Testis (tissue), 2 donors: ENCODE measurements at regions not wholly inside any gene's neighbourhood (a gene's known extent, or its start where the extent isn't known, plus 50 kb on each side); places are given as distances from the start of the nearest gene placed in this dataset.

Experiments used
- DNase-seq: peaks from one replicate; pipeline ENCODE4 v3.0.0-alpha.2; 2019
- H3K27ac ChIP-seq, 2 donors: fragments of 200-600 bp; sonication (generic); one replicate each; pipeline ENCODE4 v1.5.1; 2019
- H3K27me3 ChIP-seq: fragments of 200-600 bp; sonication (generic); one replicate; pipeline ENCODE4 v1.5.1; 2019
- H3K36me3 ChIP-seq: fragments of 200-600 bp; sonication (generic); one replicate; pipeline ENCODE4 v1.5.1; 2017; ENCODE audit warnings: low read depth; ENCODE audit errors: missing control alignments
- H3K4me1 ChIP-seq: fragments of 200-600 bp; sonication (generic); one replicate; pipeline ENCODE4 v1.5.1; 2019
- H3K4me3 ChIP-seq, 2 donors: fragments of 200-600 bp; sonication (generic); one replicate each; pipeline ENCODE4 v1.5.1; 2017 to 2019
- H3K9me3 ChIP-seq: fragments of 200-600 bp; sonication (generic); one replicate; pipeline ENCODE4 v1.5.1; 2017
- POLR2A ChIP-seq: fragments of 450-650 bp; IDR thresholded peaks from one replicate; pipeline ENCODE4 v1.6.1; 2017; ENCODE audit warnings: antibody characterized with exemption, mild to moderate bottlenecking, moderate library complexity
- WGBS, 2 donors: methylation state at CpG; one replicate each; pipeline ENCODE4 v1.1.5; 2018; 5-methylcytosine and 5-hydroxymethylcytosine counted together
- intact Hi-C: fragments of 100-400 bp; cut with DNase I; formaldehyde crosslinking; loops from one replicate; pipeline ENCODE4 v1.15.1; 2023; ENCODE audit warnings: low total_unique reads
- TF ChIP-seq, protein P1 (sequence below), 3 experiments: fragments of 450-650 bp in 2 of 3; fragments of 200-600 bp in 1 of 3; sonication (generic) in 1 of 3; IDR thresholded peaks; one replicate each; pipeline ENCODE4 v1.5.1; 2016 to 2019; ENCODE audit warnings: antibody characterized with exemption in 3 of 3, mild to moderate bottlenecking in 2 of 3, moderate library complexity in 1 of 3

- no peak overlapping the region for H3K4me3 ChIP-seq
- no peak overlapping the region for H3K27ac ChIP-seq
- no peaks in the 10 kb centered on the region for H3K27me3 ChIP-seq
- H3K4me1 ChIP-seq = no peaks in the 10 kb centered on the region
- no peak for DNase-seq
- no peaks in the 10 kb centered on the region for H3K36me3 ChIP-seq
- 89 to 97% methylated on average over 2 of the region's 2 CpGs for WGBS, 2 donors
- TF ChIP-seq POLR2A = no peak
- TF ChIP-seq, protein P1, sequence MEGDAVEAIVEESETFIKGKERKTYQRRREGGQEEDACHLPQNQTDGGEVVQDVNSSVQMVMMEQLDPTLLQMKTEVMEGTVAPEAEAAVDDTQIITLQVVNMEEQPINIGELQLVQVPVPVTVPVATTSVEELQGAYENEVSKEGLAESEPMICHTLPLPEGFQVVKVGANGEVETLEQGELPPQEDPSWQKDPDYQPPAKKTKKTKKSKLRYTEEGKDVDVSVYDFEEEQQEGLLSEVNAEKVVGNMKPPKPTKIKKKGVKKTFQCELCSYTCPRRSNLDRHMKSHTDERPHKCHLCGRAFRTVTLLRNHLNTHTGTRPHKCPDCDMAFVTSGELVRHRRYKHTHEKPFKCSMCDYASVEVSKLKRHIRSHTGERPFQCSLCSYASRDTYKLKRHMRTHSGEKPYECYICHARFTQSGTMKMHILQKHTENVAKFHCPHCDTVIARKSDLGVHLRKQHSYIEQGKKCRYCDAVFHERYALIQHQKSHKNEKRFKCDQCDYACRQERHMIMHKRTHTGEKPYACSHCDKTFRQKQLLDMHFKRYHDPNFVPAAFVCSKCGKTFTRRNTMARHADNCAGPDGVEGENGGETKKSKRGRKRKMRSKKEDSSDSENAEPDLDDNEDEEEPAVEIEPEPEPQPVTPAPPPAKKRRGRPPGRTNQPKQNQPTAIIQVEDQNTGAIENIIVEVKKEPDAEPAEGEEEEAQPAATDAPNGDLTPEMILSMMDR (IDR thresholded peaks at IDR 0.05) = no peak
- H3K9me3 ChIP-seq = no peaks in the 10 kb centered on the region
- intact Hi-C loops = no loop called here
These were observed 247.7 kb upstream of the DMRT1 start for GRCh38 chr9:593809-594208.

- Histone ChIP-seq H3K9me3 (no peaks in the 10 kb centered on the region), H3K36me3 (no peaks in the 10 kb centered on the region), H3K27ac (no peak overlapping the region), H3K27me3 (no peaks in the 10 kb centered on the region), H3K4me1 (no peaks in the 10 kb centered on the region), H3K4me3 (no peak overlapping the region)
- DNase-seq = no peak
- intact Hi-C loops = no loop called here
- TF ChIP-seq POLR2A = no peak
- TF ChIP-seq, protein P1 (IDR thresholded peaks at IDR 0.05) = no peak
- 94 to 98% methylated on average over 2 of the region's 2 CpGs for WGBS, 2 donors
These were observed 244.8 kb upstream of the DMRT1 start for GRCh38 chr9:596703-597102.

- Histone ChIP-seq H3K9me3 (no peaks in the 10 kb centered on the region), H3K36me3 (no peaks in the 10 kb centered on the region), H3K27ac (no peak overlapping the region), H3K4me3 (no peak overlapping the region), H3K27me3 (no peaks in the 10 kb centered on the region), H3K4me1 (no peaks in the 10 kb centered on the region)
- WGBS, 2 donors = 97 to 98% methylated on average over 3 of the region's 3 CpGs
- no peak for TF ChIP-seq POLR2A
- TF ChIP-seq, protein P1 (IDR thresholded peaks at IDR 0.05) = no peak
- intact Hi-C loops = no loop called here
- DNase-seq = no peak
These were observed 241.5 kb upstream of the DMRT1 start for GRCh38 chr9:600006-600405.

DNA sequence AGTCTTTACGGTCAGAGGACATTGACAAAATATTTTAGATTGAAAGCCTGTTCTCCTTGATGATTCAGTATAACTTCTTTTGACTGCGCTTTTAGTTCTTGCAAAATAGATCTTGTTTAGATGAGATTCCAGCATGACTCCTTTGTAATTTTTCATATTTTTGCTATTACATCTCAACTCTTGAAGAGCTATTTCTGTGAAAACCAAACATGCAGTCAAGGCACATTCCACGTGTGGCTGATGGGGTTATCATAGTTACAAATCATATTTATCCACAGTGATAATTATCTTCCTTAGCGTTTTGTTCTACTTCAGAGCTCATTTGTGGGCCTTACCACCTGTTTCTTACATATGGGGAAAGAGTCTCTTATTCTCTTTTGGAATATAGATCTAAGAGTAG lies 238.8 kb upstream of the DMRT1 start:
- H3K36me3 ChIP-seq = no peaks in the 10 kb centered on the region
- H3K9me3 ChIP-seq = no peaks in the 10 kb centered on the region
- no peak overlapping the region for H3K4me3 ChIP-seq
- DNase-seq = no peak
- 72 to 81% methylated on average over 4 of the region's 4 CpGs for WGBS, 2 donors
- no peaks in the 10 kb centered on the region for H3K4me1 ChIP-seq
- H3K27me3 ChIP-seq = no peaks in the 10 kb centered on the region
- intact Hi-C loops = no loop called here
- no peak for TF ChIP-seq POLR2A
- TF ChIP-seq, protein P1 (IDR thresholded peaks at IDR 0.05) = no peak
- H3K27ac ChIP-seq = no peak overlapping the region

- TF ChIP-seq, protein P1 (IDR thresholded peaks at IDR 0.05) = no peak
- TF ChIP-seq POLR2A = no peak
- no peak overlapping the region for H3K4me3 ChIP-seq
- H3K36me3 ChIP-seq = no peaks in the 10 kb centered on the region
- H3K9me3 ChIP-seq = no peaks in the 10 kb centered on the region
- DNase-seq = no peak
- H3K27ac ChIP-seq = no peak overlapping the region
- H3K4me1 ChIP-seq = no peaks in the 10 kb centered on the region
- intact Hi-C loops = no loop called here
- WGBS, 2 donors = 62 to 69% methylated on average over 2 of the region's 2 CpGs
- H3K27me3 ChIP-seq = no peaks in the 10 kb centered on the region
These were observed 238.4 kb upstream of the DMRT1 start for GRCh38 chr9:603126-603525.
